OCI-LY3 (cell line): ENCODE measurements at regions not wholly inside any gene's neighbourhood (a gene's known extent, or its start where the extent isn't known, plus 50 kb on each side); places are given as distances from the start of the nearest gene placed in this dataset.

Experiments used
- H2AFZ ChIP-seq: fragments of 200-600, 300-600 bp; shearing (Covaris generic); 2 replicates; pipeline ENCODE4 v1.6.0; 2014; ENCODE audit warnings: antibody characterized with exemption, low read depth, low read length
- H3K27ac ChIP-seq: fragments of 200-600, 300-600 bp; sonication (generic); 2 replicates; pipeline ENCODE4 v1.5.1; 2014; ENCODE audit warnings: mild to moderate bottlenecking, low read length, moderate library complexity, mixed read lengths
- H3K27me3 ChIP-seq: fragments of 200-600, 300-600 bp; sonication (generic); 2 replicates; pipeline ENCODE4 v1.6.1; 2014; ENCODE audit warnings: low read depth, low read length, mixed read lengths
- H3K36me3 ChIP-seq: fragments of 200-600, 300-600 bp; sonication (generic); replicated peaks from 2 replicates; pipeline ENCODE3; 2014; ENCODE audit warnings: low read depth, low read length, mixed read lengths
- H3K4me1 ChIP-seq: fragments of 300-600, 200-600 bp; sonication (generic); 2 replicates; pipeline ENCODE4 v1.6.1; 2014; ENCODE audit warnings: low read length, mixed read lengths
- H3K4me2 ChIP-seq: fragments of 200-600, 300-600 bp; sonication (generic); 2 replicates; pipeline ENCODE4 v1.6.1; 2014; ENCODE audit warnings: low read length, mixed read lengths
- H3K4me3 ChIP-seq: fragments of 300-600, 200-600 bp; sonication (generic); 2 replicates; pipeline ENCODE4 v1.5.1; 2014; ENCODE audit warnings: antibody characterized with exemption, mild to moderate bottlenecking, low read length, moderate library complexity
- H3K79me2 ChIP-seq: fragments of 300-600, 200-600 bp; shearing (Covaris generic); 2 replicates; pipeline ENCODE4 v1.6.1; 2014; ENCODE audit warnings: mild to moderate bottlenecking, low read length, mixed read lengths
- H3K9ac ChIP-seq: fragments of 300-600, 200-600 bp; shearing (Covaris generic); 2 replicates; pipeline ENCODE4 v1.6.0; 2014; ENCODE audit warnings: mild to moderate bottlenecking, low read length, moderate library complexity
- H3K9me3 ChIP-seq: fragments of 200-600, 300-600 bp; shearing (Covaris generic); 2 replicates; pipeline ENCODE4 v1.6.1; 2014; ENCODE audit warnings: low read length, mixed read lengths; ENCODE audit not compliant: insufficient read depth
- H4K20me1 ChIP-seq: fragments of 200-600, 300-600 bp; sonication (generic); 2 replicates; pipeline ENCODE4 v1.6.1; 2016; ENCODE audit warnings: low read length, mixed read lengths; ENCODE audit not compliant: insufficient read depth
- EZH2phosphoT487 ChIP-seq: fragments of 200-600 bp; shearing (Covaris generic); IDR thresholded peaks from 2 replicates; pipeline ENCODE4 v1.6.1; 2018; ENCODE audit warnings: antibody characterized with exemption, mixed run types, low read depth
- TF ChIP-seq, protein P1 (sequence below): fragments of 200-600, 300-600 bp; sonication (generic); IDR thresholded peaks from 2 replicates; pipeline ENCODE4 v1.5.1; 2014; ENCODE audit warnings: antibody characterized with exemption, low read length, low read depth

DNA sequence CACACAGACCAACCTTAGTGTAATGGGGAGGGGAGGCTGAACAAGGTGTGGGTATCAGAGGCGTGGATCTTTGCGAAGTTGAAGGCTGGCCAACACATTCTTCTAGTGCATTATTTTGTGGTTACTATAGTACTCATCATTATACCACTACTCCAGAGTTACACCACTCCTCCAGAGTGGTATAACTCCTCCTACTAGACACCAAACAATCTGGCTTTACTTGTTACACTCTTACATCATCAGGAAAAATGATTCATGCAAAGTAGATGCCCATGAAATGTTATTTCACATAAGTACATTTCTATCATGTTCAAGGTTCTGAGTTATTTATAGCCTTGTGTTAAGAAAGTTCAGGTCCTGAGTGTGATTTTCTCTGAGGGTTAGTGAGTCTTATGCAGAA, 443.1 kb upstream of the OPRM1 start:
- Histone ChIP-seq H3K9me3 (no peaks in the 10 kb centered on the region), H2AFZ (no peak overlapping the region), H3K27ac (no peak overlapping the region), H3K36me3 (no peaks in the 10 kb centered on the region), H3K4me1 (no peaks in the 10 kb centered on the region), H3K79me2 (no peaks in the 10 kb centered on the region), H3K4me2 (no peak overlapping the region), H3K9ac (no peak overlapping the region), H3K4me3 (no peak overlapping the region), H3K27me3 (no peaks in the 10 kb centered on the region), H4K20me1 (no peaks in the 10 kb centered on the region)
- TF ChIP-seq, protein P1, sequence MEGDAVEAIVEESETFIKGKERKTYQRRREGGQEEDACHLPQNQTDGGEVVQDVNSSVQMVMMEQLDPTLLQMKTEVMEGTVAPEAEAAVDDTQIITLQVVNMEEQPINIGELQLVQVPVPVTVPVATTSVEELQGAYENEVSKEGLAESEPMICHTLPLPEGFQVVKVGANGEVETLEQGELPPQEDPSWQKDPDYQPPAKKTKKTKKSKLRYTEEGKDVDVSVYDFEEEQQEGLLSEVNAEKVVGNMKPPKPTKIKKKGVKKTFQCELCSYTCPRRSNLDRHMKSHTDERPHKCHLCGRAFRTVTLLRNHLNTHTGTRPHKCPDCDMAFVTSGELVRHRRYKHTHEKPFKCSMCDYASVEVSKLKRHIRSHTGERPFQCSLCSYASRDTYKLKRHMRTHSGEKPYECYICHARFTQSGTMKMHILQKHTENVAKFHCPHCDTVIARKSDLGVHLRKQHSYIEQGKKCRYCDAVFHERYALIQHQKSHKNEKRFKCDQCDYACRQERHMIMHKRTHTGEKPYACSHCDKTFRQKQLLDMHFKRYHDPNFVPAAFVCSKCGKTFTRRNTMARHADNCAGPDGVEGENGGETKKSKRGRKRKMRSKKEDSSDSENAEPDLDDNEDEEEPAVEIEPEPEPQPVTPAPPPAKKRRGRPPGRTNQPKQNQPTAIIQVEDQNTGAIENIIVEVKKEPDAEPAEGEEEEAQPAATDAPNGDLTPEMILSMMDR, result no peak
- no peak for TF ChIP-seq EZH2phosphoT487

DNA sequence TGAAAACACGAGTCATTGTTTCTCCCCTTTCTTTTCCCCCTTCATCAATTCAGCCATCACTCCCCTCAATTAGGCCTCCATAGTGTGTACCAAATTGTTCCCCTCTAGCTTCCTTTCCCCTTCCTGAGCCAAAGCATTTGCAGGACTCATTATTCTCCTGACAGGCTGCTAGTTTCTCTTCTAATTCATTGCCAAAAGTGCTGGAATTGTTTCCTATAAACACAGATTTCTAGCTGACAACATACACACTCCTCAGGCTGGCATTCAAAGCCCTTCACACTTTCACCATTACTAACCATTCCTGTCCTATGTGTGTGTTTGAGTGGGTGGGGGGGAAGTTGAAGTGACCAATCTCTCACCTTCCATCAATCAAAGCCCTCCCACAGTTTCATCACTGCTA, 444.2 kb upstream of the OPRM1 start:
- Histone ChIP-seq H3K4me2 (no peak overlapping the region), H3K27ac (no peak overlapping the region), H3K36me3 (no peaks in the 10 kb centered on the region), H4K20me1 (no peaks in the 10 kb centered on the region), H3K4me3 (no peak overlapping the region), H3K9ac (no peak overlapping the region), H3K9me3 (no peaks in the 10 kb centered on the region), H2AFZ (no peak overlapping the region), H3K79me2 (no peaks in the 10 kb centered on the region), H3K4me1 (no peaks in the 10 kb centered on the region), H3K27me3 (no peaks in the 10 kb centered on the region)
- no peak for TF ChIP-seq EZH2phosphoT487
- TF ChIP-seq, protein P1, result no peak

DNA sequence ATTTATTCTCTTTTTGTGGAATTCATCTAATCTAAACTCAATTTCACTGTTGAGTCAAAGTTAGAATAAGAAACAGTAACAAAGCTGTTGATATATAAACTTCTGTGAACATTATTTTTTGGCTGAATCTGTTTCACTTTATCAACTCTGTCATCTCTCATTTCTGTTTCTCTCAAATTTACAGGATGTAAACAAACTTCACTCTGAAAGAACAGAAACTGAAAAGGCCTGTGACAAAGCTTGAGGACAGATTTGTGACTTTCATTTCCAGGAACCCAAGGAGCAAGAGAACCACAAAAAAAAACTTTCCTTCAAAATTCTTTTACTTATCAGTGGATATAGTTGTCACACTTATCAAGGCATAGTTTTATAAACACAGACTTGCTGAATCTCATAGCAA, 447.9 kb upstream of the OPRM1 start:
- H2AFZ ChIP-seq, result no peak overlapping the region
- H3K4me1 ChIP-seq, result no peaks in the 10 kb centered on the region
- H3K4me2 ChIP-seq, result no peak overlapping the region
- no peaks in the 10 kb centered on the region for H3K79me2 ChIP-seq
- no peak overlapping the region for H3K4me3 ChIP-seq
- no peaks in the 10 kb centered on the region for H3K9me3 ChIP-seq
- no peak for TF ChIP-seq EZH2phosphoT487
- TF ChIP-seq, protein P1, result no peak
- H4K20me1 ChIP-seq, result no peaks in the 10 kb centered on the region
- no peak overlapping the region for H3K9ac ChIP-seq
- no peaks in the 10 kb centered on the region for H3K36me3 ChIP-seq
- no peak overlapping the region for H3K27ac ChIP-seq
- no peaks in the 10 kb centered on the region for H3K27me3 ChIP-seq

DNA sequence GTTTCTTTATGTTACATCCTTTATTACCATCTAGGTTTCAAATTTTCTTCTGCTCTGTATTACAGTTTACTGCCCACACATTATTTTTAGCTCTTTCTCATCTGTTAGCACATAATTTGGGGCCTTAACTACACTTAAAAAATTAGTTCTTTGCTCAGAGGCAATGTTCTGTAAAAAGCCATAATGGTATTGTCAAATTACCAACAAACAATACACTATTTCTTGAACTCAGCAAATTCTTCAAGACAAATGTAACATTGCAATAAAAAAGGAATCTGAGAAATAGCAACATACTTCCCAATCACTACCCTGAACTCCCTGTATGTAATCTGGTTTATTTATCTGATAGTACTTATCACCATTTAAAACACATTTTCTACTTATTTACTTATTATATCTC, 448.6 kb upstream of the OPRM1 start:
- H2AFZ ChIP-seq, result no peak overlapping the region
- no peaks in the 10 kb centered on the region for H3K27me3 ChIP-seq
- no peaks in the 10 kb centered on the region for H4K20me1 ChIP-seq
- no peaks in the 10 kb centered on the region for H3K79me2 ChIP-seq
- H3K4me1 ChIP-seq, result no peaks in the 10 kb centered on the region
- H3K4me2 ChIP-seq, result no peak overlapping the region
- H3K27ac ChIP-seq, result no peak overlapping the region
- no peak overlapping the region for H3K9ac ChIP-seq
- TF ChIP-seq, protein P1, result no peak
- no peaks in the 10 kb centered on the region for H3K9me3 ChIP-seq
- no peak overlapping the region for H3K4me3 ChIP-seq
- no peaks in the 10 kb centered on the region for H3K36me3 ChIP-seq
